ENCODE measurements at regions not wholly inside any gene's neighbourhood (a gene's known extent, or its start where the extent isn't known, plus 50 kb on each side); places are given as distances from the start of the nearest gene placed in this dataset.

DNA sequence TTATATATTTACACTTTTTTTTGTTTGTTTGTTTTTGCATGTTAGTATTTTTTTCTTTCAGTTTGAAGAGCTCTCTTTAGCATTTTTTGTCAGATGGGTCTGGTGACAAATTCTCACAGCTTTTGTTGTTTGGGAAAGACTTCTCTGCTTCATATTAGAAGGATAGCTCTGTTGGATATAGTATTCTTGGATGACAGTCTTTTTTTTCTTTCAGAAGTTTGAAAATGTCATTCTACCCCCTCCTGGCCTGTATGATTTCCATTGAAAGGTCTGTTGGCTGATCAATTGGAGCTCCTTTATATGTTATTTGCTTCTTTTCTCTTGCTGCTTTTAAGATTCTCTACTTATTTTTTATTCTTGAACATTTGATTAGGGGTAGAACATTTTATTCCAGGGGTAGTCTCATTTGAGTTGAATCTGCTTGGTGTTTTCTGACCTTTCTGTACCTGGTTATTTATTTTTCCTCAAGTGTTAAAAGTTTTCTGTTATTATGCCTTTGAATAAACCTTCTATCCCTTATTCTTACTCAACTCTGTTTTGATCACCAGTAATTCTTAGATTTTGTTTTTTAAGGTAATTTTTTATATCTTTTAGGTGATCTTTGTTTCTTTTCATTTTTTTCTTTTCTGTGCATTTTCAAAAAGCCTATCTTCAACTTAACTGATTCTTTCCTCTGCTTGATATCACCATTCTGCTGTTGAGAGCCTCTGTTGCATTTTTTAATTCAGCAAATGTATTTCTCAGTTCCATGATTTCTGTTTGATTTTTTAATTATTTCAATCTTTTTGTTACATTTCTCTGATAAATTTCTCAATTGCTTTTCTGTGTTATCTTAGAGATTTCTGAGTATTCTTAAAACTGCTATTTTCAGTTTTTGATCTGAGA, 176.8 kb upstream of the ECI2 start:
- H3K36me3 ChIP-seq (replicated peaks; ENCODE audit: low read depth, low read length), result peaks cover 5% of the 10 kb centered on the region
- no peak overlapping the region for H3K9ac ChIP-seq (ENCODE audit: low read length)
- H4K20me1 ChIP-seq (ENCODE audit: insufficient read depth, low read length), result no peaks in the 10 kb centered on the region
- H2AFZ ChIP-seq (ENCODE audit: low read depth, low read length), result no peak overlapping the region
- H3K4me1 ChIP-seq (ENCODE audit: low read length), result peaks cover 10% of the 10 kb centered on the region
- H3K27me3 ChIP-seq (ENCODE audit: low read depth, low read length), result no peaks in the 10 kb centered on the region
- TF ChIP-seq EZH2phosphoT487 (IDR thresholded peaks at IDR 0.05; ENCODE audit: low read depth), result no peak
- TF ChIP-seq CTCF (IDR thresholded peaks at IDR 0.05; ENCODE audit: low read depth, low read length), result no peak
- H3K4me3 ChIP-seq (ENCODE audit: low read length), result no peak overlapping the region
- H3K4me2 ChIP-seq (ENCODE audit: low read length), result no peak overlapping the region
- H3K27ac ChIP-seq (ENCODE audit: low read length), result no peak overlapping the region
- peaks cover 23% of the 10 kb centered on the region; the same call in 1 of the 2 replicates for H3K9me3 ChIP-seq (ENCODE audit: insufficient read depth, low read length)
- no peaks in the 10 kb centered on the region for H3K79me2 ChIP-seq (ENCODE audit: low read length)

DNA sequence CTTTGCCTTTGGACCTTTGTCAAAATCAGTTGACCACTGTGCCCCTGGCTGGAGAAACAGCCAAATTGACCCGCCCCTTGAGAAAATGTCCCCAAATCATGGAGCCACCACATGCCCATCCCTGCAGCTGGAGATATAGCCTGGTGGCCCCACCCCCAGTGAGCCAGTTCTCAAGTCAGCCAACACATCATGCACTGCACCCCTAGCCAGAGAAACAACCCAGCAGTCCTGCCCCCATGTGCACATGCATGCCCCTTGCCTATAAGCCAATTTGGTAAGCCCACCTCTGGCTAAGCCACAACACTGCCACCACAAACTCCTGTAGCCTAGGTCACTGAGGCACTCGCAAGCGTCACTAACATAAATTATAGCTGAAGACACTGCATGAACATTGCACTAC, 174.2 kb upstream of the ECI2 start:
- no peaks in the 10 kb centered on the region for H3K79me2 ChIP-seq (ENCODE audit: low read length)
- peaks cover 13% of the 10 kb centered on the region for H3K4me1 ChIP-seq (ENCODE audit: low read length)
- no peak overlapping the region for H3K27ac ChIP-seq (ENCODE audit: low read length)
- H2AFZ ChIP-seq (ENCODE audit: low read depth, low read length), result no peak overlapping the region
- no peaks in the 10 kb centered on the region for H4K20me1 ChIP-seq (ENCODE audit: insufficient read depth, low read length)
- H3K4me2 ChIP-seq (ENCODE audit: low read length), result no peak overlapping the region
- TF ChIP-seq EZH2phosphoT487 (IDR thresholded peaks at IDR 0.05; ENCODE audit: low read depth) (no peak), CTCF (IDR thresholded peaks at IDR 0.05; ENCODE audit: low read depth, low read length) (no peak)
- no peak overlapping the region for H3K9ac ChIP-seq (ENCODE audit: low read length)
- H3K4me3 ChIP-seq (ENCODE audit: low read length), result no peak overlapping the region
- H3K27me3 ChIP-seq (ENCODE audit: low read depth, low read length), result no peaks in the 10 kb centered on the region
- H3K36me3 ChIP-seq (replicated peaks; ENCODE audit: low read depth, low read length), result peaks cover 5% of the 10 kb centered on the region
- peaks cover 22% of the 10 kb centered on the region; the same call in 1 of the 2 replicates for H3K9me3 ChIP-seq (ENCODE audit: insufficient read depth, low read length)

- Histone ChIP-seq H3K27me3 (ENCODE audit: low read depth, low read length) (no peaks in the 10 kb centered on the region), H3K36me3 (replicated peaks; ENCODE audit: low read depth, low read length) (peaks cover 5% of the 10 kb centered on the region), H3K4me1 (ENCODE audit: low read length) (peaks cover 25% of the 10 kb centered on the region), H3K79me2 (ENCODE audit: low read length) (no peaks in the 10 kb centered on the region), H3K9ac (ENCODE audit: low read length) (no peak overlapping the region), H4K20me1 (ENCODE audit: insufficient read depth, low read length) (no peaks in the 10 kb centered on the region), H3K4me3 (ENCODE audit: low read length) (no peak overlapping the region), H3K9me3 (ENCODE audit: insufficient read depth, low read length) (peaks cover 19% of the 10 kb centered on the region; the same call in 1 of the 2 replicates), H3K27ac (ENCODE audit: low read length) (no peak overlapping the region), H3K4me2 (ENCODE audit: low read length) (no peak overlapping the region), H2AFZ (ENCODE audit: low read depth, low read length) (no peak overlapping the region)
- no peak for TF ChIP-seq EZH2phosphoT487 (IDR thresholded peaks at IDR 0.05; ENCODE audit: low read depth)
- no peak for TF ChIP-seq CTCF (IDR thresholded peaks at IDR 0.05; ENCODE audit: low read depth, low read length)
These were observed 173.0 kb upstream of the ECI2 start for GRCh38 chr6:4308364-4308763.

DNA sequence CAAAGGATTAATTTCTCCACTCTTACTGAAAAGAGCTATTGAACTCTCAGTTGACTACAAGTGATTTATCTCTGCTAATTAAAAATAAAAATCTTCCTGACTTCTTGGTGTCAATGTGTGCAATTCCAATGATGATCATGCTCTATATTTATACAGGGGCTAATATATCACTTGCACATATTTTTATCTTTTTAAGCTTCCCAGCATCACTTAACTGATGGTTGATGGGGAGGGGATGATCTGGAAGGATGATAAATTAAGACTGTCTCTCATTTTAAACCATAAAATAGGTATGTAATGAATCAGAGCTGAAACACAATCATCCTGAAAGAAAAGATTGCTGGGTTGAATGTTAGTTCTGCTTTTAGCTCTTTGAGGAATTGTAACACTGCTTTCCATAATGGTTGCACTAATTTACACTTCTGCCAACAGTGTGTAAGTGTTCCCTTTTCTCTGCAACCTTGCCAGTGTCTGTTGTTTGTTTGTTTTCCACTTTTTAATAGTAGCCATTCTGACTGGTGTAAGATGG, 169.6 kb upstream of the ECI2 start:
- Histone ChIP-seq H3K79me2 (ENCODE audit: low read length) (no peaks in the 10 kb centered on the region), H3K27me3 (ENCODE audit: low read depth, low read length) (no peaks in the 10 kb centered on the region), H3K36me3 (replicated peaks; ENCODE audit: low read depth, low read length) (no peaks in the 10 kb centered on the region), H3K4me1 (ENCODE audit: low read length) (peaks cover 43% of the 10 kb centered on the region), H4K20me1 (ENCODE audit: insufficient read depth, low read length) (no peaks in the 10 kb centered on the region), H3K4me2 (ENCODE audit: low read length) (peak overlapping the region; percentile 51), H3K27ac (ENCODE audit: low read length) (peak overlapping the region; percentile 36), H3K9ac (ENCODE audit: low read length) (no peak overlapping the region), H3K9me3 (ENCODE audit: insufficient read depth, low read length) (no peaks in the 10 kb centered on the region), H2AFZ (ENCODE audit: low read depth, low read length) (no peak overlapping the region), H3K4me3 (ENCODE audit: low read length) (no peak overlapping the region)
- TF ChIP-seq CTCF (IDR thresholded peaks at IDR 0.05; ENCODE audit: low read depth, low read length), result no peak
- TF ChIP-seq EZH2phosphoT487 (IDR thresholded peaks at IDR 0.05; ENCODE audit: low read depth), result no peak
